ENCODE measurements at regions not wholly inside any gene's neighbourhood (a gene's known extent, or its start where the extent isn't known, plus 50 kb on each side); places are given as distances from the start of the nearest gene placed in this dataset.

DNA sequence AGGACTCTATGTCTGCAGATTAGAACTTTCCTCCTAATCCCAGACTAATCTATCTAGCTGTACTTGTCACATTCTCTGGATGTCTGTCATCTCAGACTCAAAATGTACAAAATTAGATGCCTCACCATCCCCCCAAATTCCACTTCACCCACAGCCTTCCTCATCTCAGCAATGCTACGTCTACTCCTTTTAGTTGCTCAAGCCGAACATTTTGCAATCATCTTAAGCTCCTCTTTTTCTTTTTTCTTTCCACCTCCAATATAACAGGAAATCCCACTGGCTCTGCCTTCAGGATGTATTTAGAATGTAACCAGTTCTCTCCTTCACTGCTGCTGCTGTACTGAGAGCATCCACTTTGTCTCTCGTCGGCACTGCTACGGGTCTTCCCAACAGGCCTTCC is 1091.8 kb downstream of the TBC1D22A start:
- Histone ChIP-seq H2BK15ac (ENCODE audit: low read depth, low read length) (no peak overlapping the region), H3K4me2 (ENCODE audit: low read depth, low read length) (no peak overlapping the region), H2BK120ac (ENCODE audit: low read depth, low read length) (no peak overlapping the region), H3K27me3 (ENCODE audit: control insufficient read depth, insufficient read depth, low read length) (no peaks in the 10 kb centered on the region), H3K14ac (replicated peaks; ENCODE audit: low read depth, low read length) (no peak overlapping the region), H4K20me1 (ENCODE audit: insufficient read depth, low read length) (no peaks in the 10 kb centered on the region), H3K4me1 (ENCODE audit: control insufficient read depth, insufficient read depth, low read length) (no peaks in the 10 kb centered on the region), H3K56ac (ENCODE audit: extremely low read depth, insufficient read depth, low read length) (no peak overlapping the region), H2BK20ac (ENCODE audit: low read depth, low read length) (no peak overlapping the region), H4K91ac (ENCODE audit: insufficient read depth, low read depth, low read length) (no peak overlapping the region), H3K9me1 (ENCODE audit: insufficient read depth, low read length) (no peaks in the 10 kb centered on the region), H3K9me3 (ENCODE audit: control insufficient read depth, insufficient read depth, low read length) (peaks cover 28% of the 10 kb centered on the region), H4K5ac (ENCODE audit: low read depth, low read length) (no peak overlapping the region), H3K4ac (ENCODE audit: low read depth, low read length) (no peak overlapping the region), H4K8ac (ENCODE audit: low read depth in 2 of 2, low read length in 2 of 2) (no peak overlapping the region), H3K23ac (ENCODE audit: low read depth, low read length) (no peak overlapping the region), H3K9ac (ENCODE audit: low read depth, low read length) (no peak overlapping the region), H3K36me3 (ENCODE audit: control insufficient read depth, insufficient read depth, low read length) (no peaks in the 10 kb centered on the region), H2AFZ (replicated peaks; ENCODE audit: low read length, poor library complexity) (no peak overlapping the region), H3K27ac (ENCODE audit: insufficient read depth, low read length) (no peak overlapping the region), H2BK5ac (ENCODE audit: low read depth, low read length, poor library complexity, severe bottlenecking) (no peak overlapping the region), H2AK5ac (ENCODE audit: low read depth, low read length) (no peak overlapping the region), H3K18ac (ENCODE audit: low read depth, low read length) (no peak overlapping the region), H3K79me1 (ENCODE audit: low read depth in 1 of 2, low read length in 2 of 2) (no peaks in the 10 kb centered on the region), H3K4me3 (ENCODE audit: insufficient read depth, low read depth, low read length) (no peak overlapping the region), H2AK9ac (replicated peaks; ENCODE audit: low read depth, low read length, poor library complexity) (no peak overlapping the region)
- ATAC-seq (ENCODE audit: low read depth) (no peak), DNase-seq (no peak)
- WGBS, 2 experiments (ENCODE audit: extremely low coverage in 2 of 2, insufficient read length in 1 of 2) = no CpG with 5 or more reads among the region's 5 CpGs
- ChIA-PET CTCF (no interaction called here), POLR2A (ENCODE audit: unreplicated experiment) (no interaction called here)
- in situ Hi-C loops (cut with MboI; ENCODE audit: low sequenced_read_pairs) = no loop called here
- BruUV-seq (replicated peaks) = no TSS peak
- dilution Hi-C loops (cut with HindIII; ENCODE audit: low sequenced_read_pairs, unreplicated experiment) = no loop called here
- TF ChIP-seq RCOR1 (IDR thresholded peaks at IDR 0.05; ENCODE audit: insufficient replicate concordance, low read length) (no peak), BHLHE40 (IDR thresholded peaks at IDR 0.05; ENCODE audit: low read depth, low read length) (no peak), MAZ (IDR thresholded peaks at IDR 0.05; ENCODE audit: borderline replicate concordance, low read depth, low read length) (no peak), CTCF (conservative IDR thresholded peaks at IDR 0.05; ENCODE audit: low read depth, low read length) (no peak), NFE2L2 (IDR thresholded peaks at IDR 0.05; ENCODE audit: low read depth, low read length) (no peak), MAFK (IDR thresholded peaks at IDR 0.05; ENCODE audit: low read depth, low read length) (no peak)
- intact Hi-C loops (cut with micrococcal nuclease) = no loop called here

Data from IMR-90 (cell line).